K562 (cell line): ENCODE measurements at regions not wholly inside any gene's neighbourhood (a gene's known extent, or its start where the extent isn't known, plus 50 kb on each side); places are given as distances from the start of the nearest gene placed in this dataset.

ENCODE experiments used
- ATAC-seq: fragments of 200-7000 bp; cut with Tn5 transposase; 3 replicates; pipeline ENCODE4 v1.9.1; 2020; ENCODE audit warnings: moderate library complexity
- BruUV-seq: library from RNA; stranded (reverse); fragments of 400-500 nt; replicated peaks from 2 replicates; lab custom pipeline; 2021; lab: Mats Ljungman, UMichigan
- CTCF ChIA-PET: fragments of 300-600 bp; formaldehyde crosslinking; extraction: SDS; loops from one replicate; lab custom pipeline; 2021; ENCODE audit warnings: low intra/inter-chr PET ratio; lab: Yijun Ruan, JAX
- POLR2A ChIA-PET: fragments of 300-600, 350-650 bp; sonication (Branson Sonifier 250); formaldehyde crosslinking; extraction: SDS; loops from one replicate; lab custom pipeline; 2021; ENCODE audit warnings: antibody characterized with exemption, inconsistent platforms; lab: Yijun Ruan, JAX
- DNase-seq, 4 experiments: peaks; one replicate each; pipeline versions ENCODE4 v3.0.0 to v3.0.0-alpha.2; 2011 to 2018; ENCODE audit warnings: low spot score in 3 of 4, mixed read lengths in 3 of 4; ENCODE audit errors: extremely low read depth in 1 of 4
- FAIRE-seq: peaks from 2 replicates; lab custom pipeline; 2011; peaks lifted over from hg19 to GRCh38; lab: Jason Lieb, UNC
- H2AFZ ChIP-seq: 2 replicates; pipeline ENCODE4 v1.6.0; 2011; ENCODE audit warnings: low read depth, low read length, control low read depth, inconsistent platforms
- H3K27ac ChIP-seq: fragments of 200-600 bp; 3 replicates; pipeline ENCODE4 v1.8.0; 2011; ENCODE audit warnings: low read depth, mild to moderate bottlenecking, control low read depth, inconsistent platforms, low read length, moderate library complexity, mixed read lengths; ENCODE audit errors: extremely low read depth
- H3K27me3 ChIP-seq, 2 experiments: fragments of 300-600 bp in 1 of 2; 2 replicates in 1 of 2; 3 replicates in 1 of 2; pipeline versions ENCODE4 v1.6.0 to v1.8.0; 2011; ENCODE audit warnings: inconsistent platforms in 2 of 2, low read length in 2 of 2, mild to moderate bottlenecking in 1 of 2, mixed read lengths in 1 of 2, moderate library complexity in 1 of 2; ENCODE audit not compliant: control insufficient read depth in 2 of 2, insufficient read depth in 2 of 2
- H3K36me3 ChIP-seq: fragments of 300-600 bp; 3 replicates; pipeline ENCODE4 v1.8.0; 2011; ENCODE audit warnings: mild to moderate bottlenecking, low read length, inconsistent platforms; ENCODE audit not compliant: control insufficient read depth, insufficient read depth
- H3K4me1 ChIP-seq, 2 experiments: fragments of 200-600 bp in 1 of 2; replicated peaks in 1 of 2; 2 replicates in 1 of 2; 3 replicates in 1 of 2; pipeline versions ENCODE4 v1.5.1 to v1.8.0; 2011; ENCODE audit warnings: inconsistent platforms in 2 of 2, low read length in 2 of 2, mild to moderate bottlenecking in 1 of 2, mixed read lengths in 1 of 2, moderate library complexity in 1 of 2; ENCODE audit not compliant: control insufficient read depth in 2 of 2, insufficient read depth in 2 of 2
- H3K4me2 ChIP-seq: 2 replicates; pipeline ENCODE4 v1.6.1; 2011; ENCODE audit warnings: low read length, control low read depth, inconsistent platforms, mixed read lengths; ENCODE audit not compliant: insufficient read depth
- H3K4me3 ChIP-seq: fragments of 200-600 bp; sonication (generic), shearing (Covaris generic); 2 replicates; pipeline ENCODE4 v1.5.1; 2016; ENCODE audit warnings: control low read depth, inconsistent platforms
- H3K79me2 ChIP-seq: fragments of 200-600 bp; 3 replicates; pipeline ENCODE4 v1.8.0; 2011; ENCODE audit warnings: low read length, inconsistent platforms; ENCODE audit not compliant: control insufficient read depth, insufficient read depth
- H3K9ac ChIP-seq, 2 experiments: 2 replicates each; pipeline versions ENCODE4 v1.6.0 to v1.6.1; 2011; ENCODE audit warnings: low read depth in 2 of 2, low read length in 2 of 2, control low read depth in 1 of 2, inconsistent platforms in 1 of 2, mild to moderate bottlenecking in 1 of 2, mixed read lengths in 1 of 2; ENCODE audit not compliant: insufficient read depth in 1 of 2
- H3K9me1 ChIP-seq: one replicate; pipeline ENCODE4 v1.6.0; 2011; ENCODE audit warnings: inconsistent platforms, mild to moderate bottlenecking, low read length, moderate library complexity; ENCODE audit not compliant: control insufficient read depth, insufficient read depth
- H3K9me3 ChIP-seq: replicated peaks from 2 replicates; pipeline ENCODE4 v1.5.1; 2011; ENCODE audit warnings: low read depth, low read length, inconsistent platforms; ENCODE audit not compliant: control insufficient read depth, insufficient read depth
- H4K20me1 ChIP-seq: replicated peaks from 2 replicates; pipeline ENCODE4 v1.6.1; 2011; ENCODE audit warnings: low read length, inconsistent platforms, mixed read lengths; ENCODE audit not compliant: control insufficient read depth, insufficient read depth
- PCBP1 ChIP-seq: fragments of 200-400 bp; formaldehyde crosslinking; IDR thresholded peaks from 2 replicates; pipeline ENCODE4 v1.6.1; 2018; ENCODE audit warnings: mild to moderate bottlenecking, low read depth, low read length; ENCODE audit not compliant: poor library complexity, severe bottlenecking
- POLR2AphosphoS5 ChIP-seq: IDR thresholded peaks from 2 replicates; pipeline ENCODE4 v1.6.1; 2011; ENCODE audit warnings: mild to moderate bottlenecking, low read depth, low read length, moderate library complexity; ENCODE audit not compliant: control insufficient read depth, insufficient read depth
- SETDB1 ChIP-seq: IDR thresholded peaks from one replicate; pipeline ENCODE4 v1.6.1; 2012; ENCODE audit warnings: low read length, control low read depth, inconsistent platforms
- ZNF431 ChIP-seq: sonication (generic); formaldehyde crosslinking; IDR thresholded peaks from 2 replicates; pipeline ENCODE4 v1.8.0; 2022; ENCODE audit warnings: mild to moderate bottlenecking, missing genetic modification reagents
- WGBS: fragments of 100-300 bp; shearing (Covaris generic); methylation state at CpG from one replicate; pipeline ENCODE4 v1.1.6; 2016; ENCODE audit warnings: low coverage, mixed read lengths; ENCODE audit not compliant: insufficient coverage; ENCODE audit errors: missing lambda C conversion rate; 5-methylcytosine and 5-hydroxymethylcytosine counted together
- in situ Hi-C: fragments of 300-500 bp; cut with MboI; formaldehyde crosslinking; loops from 4 replicates; pipeline ENCODE4 v1.15.0; 2018; ENCODE audit warnings: inconsistent platforms, mixed read lengths
- intact Hi-C: fragments of 100-400 bp; cut with micrococcal nuclease; formaldehyde crosslinking; loops from 2 replicates; pipeline ENCODE4 v1.14.2; 2022
- TF ChIP-seq, protein P1 (sequence below), 2 experiments: fragments of 250-450 bp in 1 of 2; fragments of 450-650 bp in 1 of 2; sonication (Bioruptor Pico) in 1 of 2; IDR thresholded peaks; 2 replicates each; pipeline versions ENCODE4 v1.6.1 to v1.8.0; 2016 to 2021; ENCODE audit warnings: mild to moderate bottlenecking in 2 of 2, moderate library complexity in 2 of 2, missing compliant biosample characterization in 1 of 2, missing genetic modification characterization in 1 of 2

GRCh38 chr1:229908689-229909088 lies 158.3 kb upstream of the GALNT2 start:
- FAIRE-seq, result no peak
- in situ Hi-C loops, result no loop called here
- no peak for TF ChIP-seq POLR2AphosphoS5
- no peak for TF ChIP-seq PCBP1
- TF ChIP-seq SETDB1, result no peak
- TF ChIP-seq ZNF431, result no peak
- TF ChIP-seq, protein P1, sequence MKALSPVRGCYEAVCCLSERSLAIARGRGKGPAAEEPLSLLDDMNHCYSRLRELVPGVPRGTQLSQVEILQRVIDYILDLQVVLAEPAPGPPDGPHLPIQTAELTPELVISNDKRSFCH (CRISPR knock-in tag; IDR thresholded peaks at IDR 0.05), result no peak
- TF ChIP-seq, protein P1 (tag; IDR thresholded peaks at IDR 0.05), result no peak
- TF ChIP-seq, all 486 proteins: peak for 0
- ChIA-PET CTCF (no interaction called here), POLR2A (interaction anchor here (0.6 kb wide), 1 partner anchor 201 kb away, joined by 3 read pairs; no protein-coding TSS in a partner anchor)
- intact Hi-C loops, result no loop called here
- no peak for DNase-seq
- H3K36me3 ChIP-seq, result no peaks in the 10 kb centered on the region
- H3K27ac ChIP-seq, result no peak overlapping the region
- H3K9me3 ChIP-seq, result no peaks in the 10 kb centered on the region
- H2AFZ ChIP-seq, result no peak overlapping the region
- H3K9me1 ChIP-seq, result no peaks in the 10 kb centered on the region
- H3K4me3 ChIP-seq, result no peak overlapping the region
- H3K4me2 ChIP-seq, result no peak overlapping the region
- H3K4me1 ChIP-seq, result no peaks in the 10 kb centered on the region
- ATAC-seq, result no peak
- WGBS, result under 1% methylated on average over 4 of the region's 4 CpGs
- no peak overlapping the region for H3K9ac ChIP-seq
- H4K20me1 ChIP-seq, result no peaks in the 10 kb centered on the region
- peaks cover 0 to 10% of the 10 kb centered on the region in 2 experiments; a peak in 2 of 5 replicates for H3K27me3 ChIP-seq
- no peaks in the 10 kb centered on the region for H3K79me2 ChIP-seq
- BruUV-seq, result no TSS peak
